ENCODE measurements at regions not wholly inside any gene's neighbourhood (a gene's known extent, or its start where the extent isn't known, plus 50 kb on each side); places are given as distances from the start of the nearest gene placed in this dataset.

DNA sequence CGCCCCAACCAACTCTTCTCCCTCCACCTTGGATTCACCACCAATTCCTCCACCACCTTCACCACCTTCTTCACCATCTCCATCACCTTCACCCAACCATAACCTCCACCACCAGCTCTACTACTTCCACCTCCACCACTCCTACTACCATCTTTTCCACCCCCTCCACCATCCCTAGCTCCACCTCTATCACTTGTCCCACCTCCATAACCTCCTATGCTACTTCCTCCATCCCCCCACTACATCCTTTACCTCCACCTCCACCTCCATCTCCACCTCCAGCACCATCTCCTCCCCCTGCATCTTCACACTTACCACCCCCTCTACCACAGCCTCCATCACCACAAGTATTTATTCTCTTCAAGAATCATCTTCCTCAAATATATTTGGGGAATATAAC is 254.9 kb upstream of the EGLN3 start:
- DNase-seq, result no peak

- no peak for DNase-seq
Observed at GRCh38 chr14:34204774-34205173, 253.9 kb upstream of the EGLN3 start.

- no peak for DNase-seq
Observed at GRCh38 chr14:34203251-34203722, 252.4 kb upstream of the EGLN3 start.

- DNase-seq, result no peak
Observed at GRCh38 chr14:34201909-34202637, 251.2 kb upstream of the EGLN3 start.

DNA sequence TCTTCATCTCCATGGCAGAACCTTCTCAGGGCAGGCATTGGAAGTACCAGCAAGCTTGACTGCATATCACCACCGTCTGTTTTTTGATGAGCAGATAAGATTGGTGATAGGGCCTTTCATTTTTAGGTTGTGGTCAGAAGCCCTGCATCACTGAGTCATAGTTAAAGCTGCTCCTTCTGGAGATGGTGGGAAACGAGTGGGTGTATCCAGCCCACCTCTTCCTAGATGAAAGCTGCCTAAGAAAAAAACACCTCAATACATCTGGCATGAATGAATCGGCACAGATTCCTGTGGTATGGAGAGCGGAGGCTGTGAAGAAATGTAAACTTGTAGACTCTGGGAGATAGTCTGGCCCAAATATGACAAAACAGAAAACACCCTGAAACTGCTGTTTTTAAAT is 248.7 kb upstream of the EGLN3 start:
- no peak for DNase-seq

DNA sequence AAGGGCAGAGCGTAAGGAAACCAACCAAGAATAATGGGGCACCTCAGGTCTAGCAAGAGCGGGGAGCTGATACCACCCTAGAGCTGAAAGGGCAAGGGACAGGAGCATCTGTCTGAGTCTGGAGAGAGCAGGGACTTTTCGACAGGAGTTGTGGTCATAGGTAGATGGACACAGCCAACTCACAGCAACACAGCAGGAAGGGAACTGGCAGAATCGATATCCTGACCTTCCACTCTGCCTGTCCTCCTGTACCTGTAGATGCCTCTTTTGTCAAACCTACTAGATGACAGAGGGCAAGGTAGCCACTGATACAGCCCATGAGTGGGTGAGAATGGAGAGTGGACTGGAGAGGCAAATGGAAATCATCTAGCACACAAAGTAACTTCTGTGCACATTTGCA is 247.2 kb upstream of the EGLN3 start:
- DNase-seq, result no peak

DNA sequence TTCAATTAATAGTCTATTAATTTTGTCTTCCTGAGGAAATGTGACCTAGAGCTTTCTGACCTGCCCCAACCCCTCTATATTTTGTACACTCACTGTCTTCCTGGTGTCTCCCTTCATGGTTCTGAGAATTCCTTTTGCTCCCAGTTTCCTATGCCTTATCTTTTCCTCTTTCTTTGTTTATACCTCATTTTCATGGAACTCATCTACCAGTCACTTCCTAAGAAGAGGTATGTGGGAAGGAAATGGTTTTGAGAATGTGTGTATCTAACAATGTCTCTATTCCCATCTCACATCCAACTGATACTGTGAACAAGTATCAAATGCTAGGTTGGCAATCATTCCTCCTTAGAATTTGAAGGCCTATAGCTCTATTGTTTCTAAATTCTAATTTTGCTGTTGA is 245.1 kb upstream of the EGLN3 start:
- no peak for DNase-seq

- no peak for DNase-seq
Observed at GRCh38 chr14:34190717-34191116, 239.8 kb upstream of the EGLN3 start.

GRCh38 chr14:34189866-34190265 is 239.0 kb upstream of the EGLN3 start:
- no peak for DNase-seq

GRCh38 chr14:34187519-34188044 is 236.7 kb upstream of the EGLN3 start:
- DNase-seq, result no peak

GRCh38 chr14:34187061-34187460 is 236.2 kb upstream of the EGLN3 start:
- DNase-seq, result no peak

- DNase-seq, result no peak
Observed at GRCh38 chr14:34184126-34184525, 233.3 kb upstream of the EGLN3 start.

GRCh38 chr14:34183478-34183877 is 232.6 kb upstream of the EGLN3 start:
- no peak for DNase-seq

DNA sequence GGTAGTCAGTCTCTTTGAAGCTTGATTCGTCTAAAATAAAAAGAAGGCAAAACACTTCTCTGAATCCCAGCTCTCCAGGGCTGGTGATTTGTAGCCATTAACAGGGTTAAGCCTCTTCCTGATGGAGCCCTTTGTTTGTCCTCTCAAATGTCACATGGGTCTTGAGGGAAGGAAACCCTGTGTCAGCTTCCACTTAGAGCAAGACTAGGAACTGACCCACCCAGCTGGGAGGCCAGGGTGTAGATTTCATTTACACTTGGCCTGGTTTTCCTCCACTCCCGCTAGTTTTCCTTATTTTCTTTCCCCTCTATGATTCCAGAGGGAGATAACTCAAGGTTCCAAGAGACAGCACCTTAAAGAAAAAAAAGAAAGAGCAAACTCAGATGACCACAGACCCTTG is 230.5 kb upstream of the EGLN3 start:
- DNase-seq, result no peak

DNA sequence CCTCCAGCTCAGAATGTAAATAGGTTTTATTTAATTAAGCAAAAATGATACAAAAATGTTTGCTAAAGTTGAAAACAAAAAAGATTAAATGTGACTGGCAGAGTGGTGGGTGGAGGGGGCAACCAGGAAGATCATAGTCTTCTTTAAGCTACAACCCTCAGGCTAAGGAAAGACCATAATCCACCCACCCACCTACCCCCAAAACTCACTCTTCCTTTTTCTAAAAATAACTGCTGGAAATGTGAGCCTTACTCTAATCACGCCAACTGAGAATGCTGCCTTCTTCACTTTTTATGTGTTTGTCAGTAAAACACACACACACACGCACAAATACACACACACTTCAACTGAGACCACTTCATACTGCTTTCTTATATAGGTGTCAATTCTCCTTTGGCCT is 230.0 kb upstream of the EGLN3 start:
- DNase-seq, result no peak

- DNase-seq, result no peak
Observed at GRCh38 chr14:34180434-34180833, 229.6 kb upstream of the EGLN3 start.

DNA sequence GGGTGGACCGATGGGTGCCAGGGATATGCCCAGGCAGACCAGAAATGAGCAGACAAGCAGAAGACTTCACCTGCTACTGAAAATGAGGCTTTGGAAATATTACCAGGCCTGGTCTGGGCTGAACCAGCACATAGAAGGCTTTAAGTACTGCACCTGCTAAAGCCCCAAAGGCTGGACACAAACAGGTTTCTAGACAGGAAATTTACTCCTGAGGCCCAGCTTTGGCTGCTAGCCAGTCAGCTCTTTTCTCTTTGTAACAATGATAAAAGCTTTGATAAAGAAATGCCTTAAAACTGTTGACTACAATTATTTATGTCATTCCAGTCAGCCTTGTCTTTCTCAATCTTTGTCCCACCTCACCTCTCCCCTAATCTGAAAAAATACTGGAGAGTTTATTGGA is 228.9 kb upstream of the EGLN3 start:
- no peak for DNase-seq

DNA sequence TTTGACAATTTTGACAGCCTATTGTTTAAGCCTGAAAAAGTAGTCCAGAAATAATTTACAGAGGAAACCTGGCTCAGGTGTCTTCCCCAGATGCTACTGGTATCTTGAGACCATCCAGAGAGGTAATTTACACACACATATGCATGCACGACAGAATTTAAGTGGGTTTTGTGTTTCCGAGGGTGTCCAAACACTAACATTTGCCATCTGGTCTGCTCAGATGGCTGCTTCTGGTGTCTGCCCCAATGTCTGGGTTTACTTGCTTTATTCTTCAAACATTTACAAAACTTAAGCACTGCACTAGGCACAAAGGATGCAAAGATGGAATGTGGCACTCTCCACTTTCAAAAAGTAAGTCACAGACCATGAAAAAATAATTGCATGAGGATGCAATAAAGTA is 226.6 kb upstream of the EGLN3 start:
- no peak for DNase-seq

GRCh38 chr14:34175574-34175973 is 224.7 kb upstream of the EGLN3 start:
- no peak for DNase-seq

- DNase-seq, result no peak
Observed at GRCh38 chr14:34174973-34175372, 224.1 kb upstream of the EGLN3 start.

DNA sequence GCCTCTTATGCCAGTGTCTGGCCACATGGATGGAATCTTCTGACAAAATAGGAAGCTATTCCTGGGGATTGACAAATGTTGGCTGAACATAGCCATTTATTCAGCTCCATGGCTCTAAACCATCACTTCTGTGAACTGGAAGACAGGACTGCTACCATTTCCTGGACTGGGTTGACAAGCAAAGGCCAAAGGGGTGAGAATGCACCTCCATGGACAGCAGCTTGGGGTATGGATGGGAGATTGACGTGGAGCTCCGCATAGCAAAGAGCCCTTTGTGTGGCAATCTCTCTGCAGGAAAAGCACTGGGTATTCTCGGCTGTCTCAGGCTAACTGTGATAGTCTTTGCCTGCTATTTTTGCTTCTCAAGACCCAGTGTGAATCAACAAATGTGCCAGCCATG is 223.0 kb upstream of the EGLN3 start:
- no peak for DNase-seq

DNA sequence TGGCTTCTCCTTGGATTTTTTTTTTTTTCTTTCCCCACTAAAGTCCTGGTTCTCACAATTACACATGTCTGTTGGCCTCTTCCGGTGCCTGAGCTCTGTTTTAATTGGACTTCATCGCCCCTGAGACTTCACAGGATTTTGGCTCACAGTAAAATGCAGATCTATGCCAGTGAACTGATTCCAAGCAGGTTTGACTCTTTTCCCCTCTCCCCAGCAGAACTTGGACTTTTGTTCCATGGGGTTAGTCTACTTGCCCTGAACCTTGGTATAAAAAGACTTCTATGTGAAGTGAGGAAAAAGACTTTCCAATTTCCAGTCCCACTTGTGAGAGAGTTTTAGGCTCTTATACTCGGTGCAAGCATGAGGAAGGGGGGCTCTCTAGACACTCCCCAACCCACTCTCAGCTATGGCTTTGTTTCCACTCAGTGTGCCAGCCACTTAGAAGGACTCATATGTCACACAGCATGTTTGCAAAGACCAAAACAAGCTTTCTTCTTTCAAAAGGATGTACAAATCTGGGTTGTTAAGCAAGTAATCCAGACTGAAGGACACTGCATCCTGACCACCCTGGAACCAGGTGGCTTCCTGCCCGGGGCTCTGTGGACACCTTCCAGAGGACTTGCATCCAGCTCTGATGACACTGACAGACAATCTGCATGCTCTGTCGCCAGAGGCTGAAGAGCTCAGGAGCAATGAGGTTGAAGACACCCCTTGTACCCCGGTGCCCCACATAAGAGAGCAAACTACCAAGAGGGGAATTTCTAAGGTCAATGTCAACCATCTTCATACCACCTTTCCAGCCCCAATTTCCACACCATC is 221.9 kb upstream of the EGLN3 start:
- no peak for DNase-seq

DNA sequence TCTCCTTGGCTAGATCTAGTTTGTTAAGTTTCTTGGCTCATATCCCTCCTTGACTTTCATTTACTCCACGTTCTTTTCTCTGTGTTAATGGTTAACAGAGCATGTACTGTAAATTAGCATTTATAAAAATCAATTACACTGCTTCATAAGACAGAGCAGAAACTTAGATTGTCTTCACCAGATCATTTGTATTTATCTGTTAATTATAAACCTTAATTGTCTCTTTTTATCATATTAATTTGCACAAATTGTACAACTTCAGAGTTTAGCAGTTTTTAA is 221.2 kb upstream of the EGLN3 start:
- DNase-seq, result no peak

GRCh38 chr14:34171431-34172172 is 220.7 kb upstream of the EGLN3 start:
- DNase-seq, result no peak
